Esophagus squamous epithelium (tissue), 5 donors: ENCODE measurements at regions not wholly inside any gene's neighbourhood (a gene's known extent, or its start where the extent isn't known, plus 50 kb on each side); places are given as distances from the start of the nearest gene placed in this dataset.

Source experiments
- DNase-seq: peaks from one replicate; lab custom pipeline; 2025; lab: John Stamatoyannopoulos, UW
- H3K27ac ChIP-seq, 4 donors: fragments of 200-600 bp; sonication (generic); one replicate each; pipeline ENCODE4 v1.5.1; 2016 to 2019; ENCODE audit warnings: mild to moderate bottlenecking in 1 of 4
- H3K27me3 ChIP-seq, 4 donors: fragments of 200-600 bp; sonication (generic); 1 replicate in 3 of 4; 2 replicates in 1 of 4; pipeline versions ENCODE4 v1.5.1 to v1.6.0; 2017 to 2021; ENCODE audit warnings: antibody characterized with exemption in 1 of 4
- H3K36me3 ChIP-seq, 3 donors: fragments of 200-600 bp; sonication (generic); one replicate each; pipeline ENCODE4 v1.5.1; 2016 to 2019
- H3K4me1 ChIP-seq, 3 donors: fragments of 200-600 bp; sonication (generic); one replicate each; pipeline ENCODE4 v1.5.1; 2017 to 2019
- H3K4me3 ChIP-seq, 4 donors: fragments of 200-600 bp; sonication (generic); 1 replicate in 3 of 4; 2 replicates in 1 of 4; pipeline ENCODE4 v1.5.1; 2016 to 2019; ENCODE audit warnings: mild to moderate bottlenecking in 2 of 4, moderate library complexity in 1 of 4
- H3K9me3 ChIP-seq, 3 donors: fragments of 200-600 bp; sonication (generic); one replicate each; pipeline ENCODE4 v1.5.1; 2016 to 2019
- CTCF ChIP-seq, 6 experiments: fragments of 450-650 bp in 4 of 6; fragments of 200-600 bp in 2 of 6; sonication (generic) in 2 of 6; IDR thresholded peaks; one replicate each; pipeline ENCODE4 v1.5.1; 2016 to 2019; ENCODE audit warnings: antibody characterized with exemption in 6 of 6, mild to moderate bottlenecking in 4 of 6, moderate library complexity in 4 of 6
- POLR2A ChIP-seq, 4 donors: fragments of 450-650 bp; IDR thresholded peaks; one replicate each; pipeline ENCODE4 v1.6.1; 2017; ENCODE audit warnings: antibody characterized with exemption in 4 of 4, mild to moderate bottlenecking in 4 of 4, moderate library complexity in 3 of 4
- WGBS, 2 donors: methylation state at CpG; one replicate each; pipeline ENCODE4 v1.1.5; 2018; 5-methylcytosine and 5-hydroxymethylcytosine counted together
- intact Hi-C: fragments of 100-400 bp; cut with DNase I; formaldehyde crosslinking; loops from one replicate; pipeline ENCODE4 v1.15.0; 2022
- donor health status: DM: yes; HTN: yes; CAD: no.

GRCh38 chr4:110924761-110925160 is 301.9 kb upstream of the PITX2 start:
- intact Hi-C loops, result no loop called here
- TF ChIP-seq CTCF (IDR thresholded peaks at IDR 0.05), result no peak
- no peak for TF ChIP-seq POLR2A (IDR thresholded peaks at IDR 0.05)
- WGBS, 2 donors, result 61 to 77% methylated on average over 2 of the region's 2 CpGs

GRCh38 chr4:110926841-110927400 is 304.0 kb upstream of the PITX2 start:
- TF ChIP-seq POLR2A (IDR thresholded peaks at IDR 0.05) (no peak), CTCF (IDR thresholded peaks at IDR 0.05) (no peak)
- intact Hi-C loops, result no loop called here
- H3K27me3 ChIP-seq, result no peaks in the 10 kb centered on the region

More at GRCh38 chr4:110924761-110925160, 301.9 kb upstream of the PITX2 start:
- Histone ChIP-seq H3K4me3 (no peak overlapping the region), H3K9me3 (no peaks in the 10 kb centered on the region), H3K36me3 (no peaks in the 10 kb centered on the region), H3K27ac (no peak overlapping the region), H3K27me3 (no peaks in the 10 kb centered on the region), H3K4me1 (no peaks in the 10 kb centered on the region)
- DNase-seq, result no peak

GRCh38 chr4:110933341-110933740 is 310.5 kb upstream of the PITX2 start:
- Histone ChIP-seq H3K36me3 (no peaks in the 10 kb centered on the region), H3K4me3 (no peak overlapping the region), H3K27ac (no peak overlapping the region), H3K4me1 (no peaks in the 10 kb centered on the region), H3K27me3 (no peaks in the 10 kb centered on the region), H3K9me3 (no peaks in the 10 kb centered on the region)
- intact Hi-C loops, result no loop called here
- 46 to 55% methylated on average over 3 of the region's 3 CpGs for WGBS, 2 donors
- no peak for TF ChIP-seq POLR2A (IDR thresholded peaks at IDR 0.05)
- TF ChIP-seq CTCF (IDR thresholded peaks at IDR 0.05), result no peak
- DNase-seq, result no peak

More at GRCh38 chr4:110926841-110927400, 304.0 kb upstream of the PITX2 start:
- DNase-seq, result no peak
- no peak overlapping the region for H3K4me3 ChIP-seq
- no peaks in the 10 kb centered on the region for H3K9me3 ChIP-seq
- no peaks in the 10 kb centered on the region for H3K36me3 ChIP-seq
- no peaks in the 10 kb centered on the region for H3K4me1 ChIP-seq
- WGBS, 2 donors, result 23 to 30% methylated on average over 3 of the region's 3 CpGs
- no peak overlapping the region for H3K27ac ChIP-seq

GRCh38 chr4:110944501-110944900 is 321.6 kb upstream of the PITX2 start:
- Histone ChIP-seq H3K4me3 (no peak overlapping the region), H3K4me1 (no peaks in the 10 kb centered on the region), H3K27me3 (no peaks in the 10 kb centered on the region), H3K27ac (no peak overlapping the region), H3K36me3 (no peaks in the 10 kb centered on the region), H3K9me3 (no peaks in the 10 kb centered on the region)
- intact Hi-C loops, result no loop called here
- TF ChIP-seq POLR2A (IDR thresholded peaks at IDR 0.05), result no peak
- no peak for TF ChIP-seq CTCF (IDR thresholded peaks at IDR 0.05)
- DNase-seq, result no peak
- 33 to 38% methylated on average over 3 of the region's 3 CpGs for WGBS, 2 donors

GRCh38 chr4:110945600-110945999 is 322.7 kb upstream of the PITX2 start:
- 94 to 95% methylated on average over 16 of the region's 16 CpGs for WGBS, 2 donors
- no peaks in the 10 kb centered on the region for H3K4me1 ChIP-seq
- no peaks in the 10 kb centered on the region for H3K36me3 ChIP-seq
- DNase-seq, result no peak
- no peak overlapping the region for H3K4me3 ChIP-seq
- intact Hi-C loops, result no loop called here
- TF ChIP-seq CTCF (IDR thresholded peaks at IDR 0.05) (no peak), POLR2A (IDR thresholded peaks at IDR 0.05) (no peak)
- no peaks in the 10 kb centered on the region for H3K9me3 ChIP-seq
- no peaks in the 10 kb centered on the region for H3K27me3 ChIP-seq
- H3K27ac ChIP-seq, result no peak overlapping the region
